WTC11 (cell line): ENCODE measurements at regions not wholly inside any gene's neighbourhood (a gene's known extent, or its start where the extent isn't known, plus 50 kb on each side); places are given as distances from the start of the nearest gene placed in this dataset.

Experiments
- ATAC-seq: fragments of 200-7000 bp; cut with Tn5 transposase; 2 replicates; pipeline ENCODE4 v1.10.0; 2021; ENCODE audit warnings: mild to moderate bottlenecking, moderate library complexity
- CTCF ChIA-PET: fragments of 300-600 bp; sonication (Branson Sonifier 250); formaldehyde crosslinking; loops from one replicate; lab custom pipeline; 2021; ENCODE audit warnings: antibody characterized with exemption; lab: Charles Lee
- POLR2A ChIA-PET: fragments of 350-600 bp; sonication (Branson Sonifier 250); formaldehyde crosslinking; loops from one replicate; lab custom pipeline; 2021; ENCODE audit warnings: antibody characterized with exemption; lab: Charles Lee
- DNase-seq: peaks from one replicate; pipeline ENCODE4 v3.0.0; 2021; ENCODE audit warnings: low spot score
- H3K27ac Mint-ChIP-seq: 2 replicates; pipeline ENCODE4 v1.8.0; 2021; ENCODE audit warnings: mixed read lengths
- H3K27me3 Mint-ChIP-seq: 2 replicates; pipeline ENCODE4 v1.8.0; 2021; ENCODE audit warnings: low read depth, mild to moderate bottlenecking, moderate library complexity, mixed read lengths
- H3K36me3 Mint-ChIP-seq: 2 replicates; pipeline ENCODE4 v1.8.0; 2021; ENCODE audit warnings: mixed read lengths
- H3K4me1 Mint-ChIP-seq: 2 replicates; pipeline ENCODE4 v1.8.0; 2022; ENCODE audit warnings: mixed read lengths
- H3K4me3 Mint-ChIP-seq: 2 replicates; pipeline ENCODE4 v1.8.0; 2021; ENCODE audit warnings: mild to moderate bottlenecking, moderate library complexity, mixed read lengths
- H3K9me3 Mint-ChIP-seq: 2 replicates; pipeline ENCODE4 v1.8.0; 2021; ENCODE audit warnings: mixed read lengths
- AFF4 ChIP-seq: sonication (generic); formaldehyde crosslinking; IDR thresholded peaks from 2 replicates; pipeline ENCODE4 v1.8.1; 2023; ENCODE audit warnings: mild to moderate bottlenecking, missing genetic modification reagents, borderline replicate concordance
- CBFB ChIP-seq: sonication (generic); formaldehyde crosslinking; IDR thresholded peaks from 2 replicates; pipeline ENCODE4 v1.8.1; 2022; ENCODE audit warnings: mild to moderate bottlenecking, low read depth, missing genetic modification reagents
- CDX4 ChIP-seq: fragments of 250-450 bp; sonication (Bioruptor Pico); IDR thresholded peaks from 2 replicates; pipeline ENCODE4 v1.9.0; 2021; ENCODE audit warnings: moderate library complexity, mild to moderate bottlenecking, inconsistent platforms, borderline replicate concordance
- JUN ChIP-seq: sonication (generic); formaldehyde crosslinking; IDR thresholded peaks from 2 replicates; pipeline ENCODE4 v1.8.0; 2023; ENCODE audit warnings: mild to moderate bottlenecking, missing genetic modification reagents
- NR2C2 ChIP-seq: sonication (generic); formaldehyde crosslinking; IDR thresholded peaks from 2 replicates; pipeline ENCODE4 v1.8.0; 2022; ENCODE audit warnings: mild to moderate bottlenecking, missing genetic modification reagents
- PRRX2 ChIP-seq: fragments of 250-450 bp; sonication (Bioruptor Pico); IDR thresholded peaks from 2 replicates; pipeline ENCODE4 v1.8.0; 2021; ENCODE audit warnings: mild to moderate bottlenecking
- SP1 ChIP-seq: sonication (generic); formaldehyde crosslinking; conservative IDR thresholded peaks from 2 replicates; pipeline ENCODE4 v1.8.1; 2022; ENCODE audit warnings: missing genetic modification reagents
- STAT6 ChIP-seq: sonication (generic); formaldehyde crosslinking; conservative IDR thresholded peaks from 2 replicates; pipeline ENCODE4 v1.8.1; 2023; ENCODE audit warnings: mild to moderate bottlenecking, low read depth, missing genetic modification reagents, moderate library complexity
- TCF7 ChIP-seq: sonication (generic); formaldehyde crosslinking; IDR thresholded peaks from 2 replicates; pipeline ENCODE4 v1.8.0; 2022; ENCODE audit warnings: mild to moderate bottlenecking, low read depth, missing genetic modification reagents, moderate library complexity
- TEAD1 ChIP-seq: sonication (generic); formaldehyde crosslinking; IDR thresholded peaks from 2 replicates; pipeline ENCODE4 v1.8.0; 2022; ENCODE audit warnings: mild to moderate bottlenecking, missing genetic modification reagents
- TP53 ChIP-seq: sonication (generic); formaldehyde crosslinking; IDR thresholded peaks from 2 replicates; pipeline ENCODE4 v1.8.1; 2023; ENCODE audit warnings: mild to moderate bottlenecking, missing genetic modification reagents
- ZBTB21 ChIP-seq: sonication (generic); formaldehyde crosslinking; IDR thresholded peaks from 2 replicates; pipeline ENCODE4 v1.8.1; 2023; ENCODE audit warnings: mild to moderate bottlenecking, missing genetic modification reagents, borderline replicate concordance
- ZNF416 ChIP-seq: fragments of 250-450 bp; sonication (Bioruptor Pico); IDR thresholded peaks from 2 replicates; pipeline ENCODE4 v1.9.0; 2021; ENCODE audit warnings: mild to moderate bottlenecking, inconsistent platforms
- ZNF423 ChIP-seq: fragments of 250-450 bp; sonication (Bioruptor Pico); IDR thresholded peaks from 2 replicates; pipeline ENCODE4 v2.1.2; 2022; ENCODE audit warnings: mild to moderate bottlenecking, moderate library complexity
- TF ChIP-seq, protein P1 (sequence below): sonication (generic); formaldehyde crosslinking; IDR thresholded peaks from 2 replicates; pipeline ENCODE4 v1.8.1; 2022; ENCODE audit warnings: low read depth, mild to moderate bottlenecking, moderate library complexity, missing genetic modification reagents, borderline replicate concordance
- TF ChIP-seq, protein P2 (sequence below): sonication (generic); formaldehyde crosslinking; IDR thresholded peaks from 2 replicates; pipeline ENCODE4 v1.8.0; 2022; ENCODE audit warnings: mild to moderate bottlenecking, missing genetic modification reagents
- TF ChIP-seq, protein P3 (sequence below): sonication (generic); formaldehyde crosslinking; IDR thresholded peaks from 2 replicates; pipeline ENCODE4 v1.8.0; 2022; ENCODE audit warnings: mild to moderate bottlenecking, missing genetic modification reagents
- TF ChIP-seq, protein P4 (sequence below): fragments of 250-450 bp; sonication (Bioruptor Pico); IDR thresholded peaks from 2 replicates; pipeline ENCODE4 v1.9.0; 2021; ENCODE audit warnings: mild to moderate bottlenecking

GRCh38 chr4:14857981-14858380 is 144.3 kb upstream of the CPEB2 start:
- no peak for ATAC-seq
- Mint-ChIP-seq H3K9me3 (peaks cover 26% of the 10 kb centered on the region), H3K4me3 (no peak overlapping the region), H3K27me3 (peaks cover 41% of the 10 kb centered on the region), H3K27ac (no peak overlapping the region), H3K36me3 (peaks cover under 1% of the 10 kb centered on the region; the same call in 1 of the 2 replicates)
- ChIA-PET POLR2A (no interaction called here), CTCF (no interaction called here)
- TF ChIP-seq TP53 (CRISPR knock-in tag): no peak
- TF ChIP-seq, all 79 proteins: peak for 0
- no peak for DNase-seq
- peaks cover 14% of the 10 kb centered on the region for H3K4me1 Mint-ChIP-seq

DNA sequence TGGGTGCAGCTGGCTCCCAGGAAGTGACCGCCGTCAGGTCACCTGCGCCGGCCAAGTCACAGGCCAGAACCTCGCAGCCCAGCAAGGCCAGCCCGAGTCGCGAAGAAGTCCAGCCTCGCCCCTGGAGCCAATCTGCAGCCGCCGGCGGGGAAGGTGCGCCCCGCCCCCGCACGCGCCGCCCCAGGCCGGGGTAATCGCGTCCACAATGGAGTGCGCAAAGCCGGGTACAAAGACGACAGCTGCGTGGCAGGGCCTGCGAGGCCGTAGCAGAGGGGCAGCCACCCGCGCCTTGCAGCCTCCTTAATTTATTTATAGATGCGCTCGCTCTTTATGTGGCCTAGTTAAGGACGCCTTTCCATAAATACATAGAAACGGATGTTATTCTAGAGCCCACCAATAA is 139.4 kb upstream of the CPEB2 start:
- peaks cover 4% of the 10 kb centered on the region; the same call in 1 of the 2 replicates for H3K4me1 Mint-ChIP-seq
- ChIA-PET CTCF (no interaction called here), POLR2A (no interaction called here)
- TF ChIP-seq ZNF423 (CRISPR knock-in tag) (no peak), NR2C2 (CRISPR knock-in tag) (no peak), STAT6 (no peak), SP1 (CRISPR knock-in tag) (no peak), AFF4 (no peak), TEAD1 (CRISPR knock-in tag) (no peak), CDX4 (CRISPR knock-in tag) (no peak), CBFB (CRISPR knock-in tag) (no peak), JUN (CRISPR knock-in tag) (no peak), PRRX2 (CRISPR knock-in tag) (no peak), TCF7 (no peak), ZBTB21 (CRISPR knock-in tag) (no peak), ZNF416 (no peak)
- TF ChIP-seq, protein P1, sequence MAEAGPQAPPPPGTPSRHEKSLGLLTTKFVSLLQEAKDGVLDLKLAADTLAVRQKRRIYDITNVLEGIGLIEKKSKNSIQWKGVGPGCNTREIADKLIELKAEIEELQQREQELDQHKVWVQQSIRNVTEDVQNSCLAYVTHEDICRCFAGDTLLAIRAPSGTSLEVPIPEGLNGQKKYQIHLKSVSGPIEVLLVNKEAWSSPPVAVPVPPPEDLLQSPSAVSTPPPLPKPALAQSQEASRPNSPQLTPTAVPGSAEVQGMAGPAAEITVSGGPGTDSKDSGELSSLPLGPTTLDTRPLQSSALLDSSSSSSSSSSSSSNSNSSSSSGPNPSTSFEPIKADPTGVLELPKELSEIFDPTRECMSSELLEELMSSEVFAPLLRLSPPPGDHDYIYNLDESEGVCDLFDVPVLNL: no peak
- TF ChIP-seq, protein P2, sequence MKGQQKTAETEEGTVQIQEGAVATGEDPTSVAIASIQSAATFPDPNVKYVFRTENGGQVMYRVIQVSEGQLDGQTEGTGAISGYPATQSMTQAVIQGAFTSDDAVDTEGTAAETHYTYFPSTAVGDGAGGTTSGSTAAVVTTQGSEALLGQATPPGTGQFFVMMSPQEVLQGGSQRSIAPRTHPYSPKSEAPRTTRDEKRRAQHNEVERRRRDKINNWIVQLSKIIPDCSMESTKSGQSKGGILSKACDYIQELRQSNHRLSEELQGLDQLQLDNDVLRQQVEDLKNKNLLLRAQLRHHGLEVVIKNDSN (CRISPR knock-in tag): no peak
- TF ChIP-seq, protein P3, sequence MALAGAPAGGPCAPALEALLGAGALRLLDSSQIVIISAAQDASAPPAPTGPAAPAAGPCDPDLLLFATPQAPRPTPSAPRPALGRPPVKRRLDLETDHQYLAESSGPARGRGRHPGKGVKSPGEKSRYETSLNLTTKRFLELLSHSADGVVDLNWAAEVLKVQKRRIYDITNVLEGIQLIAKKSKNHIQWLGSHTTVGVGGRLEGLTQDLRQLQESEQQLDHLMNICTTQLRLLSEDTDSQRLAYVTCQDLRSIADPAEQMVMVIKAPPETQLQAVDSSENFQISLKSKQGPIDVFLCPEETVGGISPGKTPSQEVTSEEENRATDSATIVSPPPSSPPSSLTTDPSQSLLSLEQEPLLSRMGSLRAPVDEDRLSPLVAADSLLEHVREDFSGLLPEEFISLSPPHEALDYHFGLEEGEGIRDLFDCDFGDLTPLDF (CRISPR knock-in tag): no peak
- TF ChIP-seq, protein P4, sequence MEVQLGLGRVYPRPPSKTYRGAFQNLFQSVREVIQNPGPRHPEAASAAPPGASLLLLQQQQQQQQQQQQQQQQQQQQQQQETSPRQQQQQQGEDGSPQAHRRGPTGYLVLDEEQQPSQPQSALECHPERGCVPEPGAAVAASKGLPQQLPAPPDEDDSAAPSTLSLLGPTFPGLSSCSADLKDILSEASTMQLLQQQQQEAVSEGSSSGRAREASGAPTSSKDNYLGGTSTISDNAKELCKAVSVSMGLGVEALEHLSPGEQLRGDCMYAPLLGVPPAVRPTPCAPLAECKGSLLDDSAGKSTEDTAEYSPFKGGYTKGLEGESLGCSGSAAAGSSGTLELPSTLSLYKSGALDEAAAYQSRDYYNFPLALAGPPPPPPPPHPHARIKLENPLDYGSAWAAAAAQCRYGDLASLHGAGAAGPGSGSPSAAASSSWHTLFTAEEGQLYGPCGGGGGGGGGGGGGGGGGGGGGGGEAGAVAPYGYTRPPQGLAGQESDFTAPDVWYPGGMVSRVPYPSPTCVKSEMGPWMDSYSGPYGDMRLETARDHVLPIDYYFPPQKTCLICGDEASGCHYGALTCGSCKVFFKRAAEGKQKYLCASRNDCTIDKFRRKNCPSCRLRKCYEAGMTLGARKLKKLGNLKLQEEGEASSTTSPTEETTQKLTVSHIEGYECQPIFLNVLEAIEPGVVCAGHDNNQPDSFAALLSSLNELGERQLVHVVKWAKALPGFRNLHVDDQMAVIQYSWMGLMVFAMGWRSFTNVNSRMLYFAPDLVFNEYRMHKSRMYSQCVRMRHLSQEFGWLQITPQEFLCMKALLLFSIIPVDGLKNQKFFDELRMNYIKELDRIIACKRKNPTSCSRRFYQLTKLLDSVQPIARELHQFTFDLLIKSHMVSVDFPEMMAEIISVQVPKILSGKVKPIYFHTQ (CRISPR knock-in tag): no peak
- no peak overlapping the region for H3K4me3 Mint-ChIP-seq
- ATAC-seq (peak; percentile 50; the same call in 1 of the 2 replicates), DNase-seq (peak; percentile 19)
- H3K27me3 Mint-ChIP-seq: peaks cover 48% of the 10 kb centered on the region
- H3K9me3 Mint-ChIP-seq: no peaks in the 10 kb centered on the region
- H3K27ac Mint-ChIP-seq: no peak overlapping the region
- no peaks in the 10 kb centered on the region for H3K36me3 Mint-ChIP-seq
